OCI-LY7 (cell line): ENCODE measurements at regions not wholly inside any gene's neighbourhood (a gene's known extent, or its start where the extent isn't known, plus 50 kb on each side); places are given as distances from the start of the nearest gene placed in this dataset.

Source experiments
- BruUV-seq: library from RNA; stranded (reverse); fragments of 400-500 nt; replicated peaks from 2 replicates; lab custom pipeline; 2021; lab: Mats Ljungman, UMichigan
- CTCF ChIA-PET: fragments of 300-600 bp; sonication (Branson Sonifier 250); formaldehyde crosslinking; loops from one replicate; lab custom pipeline; 2022; ENCODE audit warnings: antibody characterized with exemption; ENCODE audit not compliant: unreplicated experiment; lab: Charles Lee
- POLR2A ChIA-PET: fragments of 300-600 bp; sonication (Branson Sonifier 250); formaldehyde crosslinking; loops from one replicate; lab custom pipeline; 2022; ENCODE audit warnings: antibody characterized with exemption; lab: Charles Lee
- DNase-seq: peaks from one replicate; pipeline ENCODE4 v3.0.0-alpha.2; 2015; ENCODE audit warnings: low spot score
- H2AFZ ChIP-seq: fragments of 200-600 bp; sonication (generic), shearing (Covaris generic); 2 replicates; pipeline ENCODE4 v1.6.1; 2014; ENCODE audit warnings: mild to moderate bottlenecking, antibody characterized with exemption, low read length, moderate library complexity
- H3K27ac ChIP-seq: fragments of 200-600 bp; sonication (generic); 2 replicates; pipeline ENCODE4 v1.5.1; 2014; ENCODE audit warnings: mixed run types, low read depth, mild to moderate bottlenecking, moderate library complexity, low read length, inconsistent platforms; ENCODE audit not compliant: poor library complexity, severe bottlenecking
- H3K36me3 ChIP-seq: fragments of 200-600 bp; sonication (generic); 2 replicates; pipeline ENCODE4 v1.6.1; 2014; ENCODE audit warnings: mild to moderate bottlenecking, antibody characterized with exemption, low read length, moderate library complexity, mixed read lengths; ENCODE audit not compliant: insufficient read depth
- H3K4me1 ChIP-seq: fragments of 200-600 bp; sonication (generic); 2 replicates; pipeline ENCODE4 v1.5.1; 2014; ENCODE audit warnings: mild to moderate bottlenecking, low read length; ENCODE audit not compliant: insufficient read depth, poor library complexity, severe bottlenecking
- H3K4me2 ChIP-seq: fragments of 200-600 bp; sonication (generic); 2 replicates; pipeline ENCODE4 v1.6.1; 2014; ENCODE audit warnings: mild to moderate bottlenecking, low read length
- H3K4me3 ChIP-seq: fragments of 200-600 bp; sonication (generic); 2 replicates; pipeline ENCODE4 v1.5.1; 2014; ENCODE audit warnings: mild to moderate bottlenecking, low read depth, low read length; ENCODE audit not compliant: poor library complexity, severe bottlenecking
- H3K79me2 ChIP-seq: fragments of 200-600 bp; sonication (generic); 2 replicates; pipeline ENCODE4 v1.6.1; 2016; ENCODE audit warnings: low read depth, mild to moderate bottlenecking, low read length, moderate library complexity, mixed read lengths; ENCODE audit not compliant: insufficient read depth
- H3K9me2 ChIP-seq: fragments of 200-600 bp; sonication (generic); 2 replicates; pipeline ENCODE4 v1.6.1; 2016; ENCODE audit warnings: mild to moderate bottlenecking, low read length, mixed read lengths; ENCODE audit not compliant: insufficient read depth
- H3K9me3 ChIP-seq: fragments of 200-600 bp; sonication (generic); 2 replicates; pipeline ENCODE4 v1.6.1; 2014; ENCODE audit warnings: mild to moderate bottlenecking, mixed run types, low read length, mixed read lengths
- H4K20me1 ChIP-seq: fragments of 200-600 bp; sonication (generic); 2 replicates; pipeline ENCODE4 v1.6.1; 2014; ENCODE audit warnings: mild to moderate bottlenecking, antibody characterized with exemption, low read length, moderate library complexity, mixed read lengths; ENCODE audit not compliant: insufficient read depth
- CTCF ChIP-seq: fragments of 200-600 bp; sonication (generic); conservative IDR thresholded peaks from 2 replicates; pipeline ENCODE4 v1.5.1; 2014; ENCODE audit warnings: mild to moderate bottlenecking, antibody characterized with exemption, low read length, moderate library complexity, mixed read lengths
- EZH2phosphoT487 ChIP-seq: fragments of 200-600 bp; sonication (generic); IDR thresholded peaks from 2 replicates; pipeline ENCODE4 v1.6.1; 2018; ENCODE audit warnings: low read depth, borderline replicate concordance, mild to moderate bottlenecking, mixed run types, antibody characterized with exemption, low read length, moderate library complexity, mixed read lengths
- intact Hi-C: fragments of 100-400 bp; cut with micrococcal nuclease; formaldehyde crosslinking; loops from one replicate; pipeline ENCODE4 v1.10.0; 2022; ENCODE audit not compliant: unreplicated experiment

DNA sequence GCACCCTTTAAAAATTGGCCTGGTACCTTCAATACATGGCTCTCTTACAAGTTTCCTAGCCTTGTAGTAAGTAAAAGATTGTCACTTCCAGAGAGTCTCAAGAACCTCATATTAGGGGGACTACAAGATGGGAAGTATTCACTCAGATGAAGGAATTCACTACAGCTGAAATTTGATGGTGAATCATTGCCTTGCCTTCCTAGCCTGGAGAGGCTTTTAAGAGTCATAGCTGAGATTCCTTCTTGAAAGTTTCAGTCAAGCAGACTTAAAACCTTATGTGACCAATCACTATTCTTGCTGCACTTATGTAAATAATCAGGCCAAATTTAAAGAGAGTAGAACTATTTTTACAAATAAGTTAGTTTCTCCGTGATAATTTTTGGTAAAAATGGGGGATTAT, 451.6 kb downstream of the TRHDE start:
- no peak overlapping the region for H3K27ac ChIP-seq
- no peak overlapping the region for H3K4me2 ChIP-seq
- BruUV-seq: no TSS peak
- TF ChIP-seq EZH2phosphoT487 (no peak), CTCF (no peak)
- ChIA-PET CTCF (no interaction called here), POLR2A (no interaction called here)
- H3K4me3 ChIP-seq: no peak overlapping the region
- H3K9me2 ChIP-seq: no peaks in the 10 kb centered on the region
- no peaks in the 10 kb centered on the region for H3K4me1 ChIP-seq
- no peaks in the 10 kb centered on the region for H4K20me1 ChIP-seq
- H3K79me2 ChIP-seq: no peaks in the 10 kb centered on the region
- no peaks in the 10 kb centered on the region for H3K9me3 ChIP-seq
- no peak for DNase-seq
- H3K36me3 ChIP-seq: no peaks in the 10 kb centered on the region
- H2AFZ ChIP-seq: no peak overlapping the region
- intact Hi-C loops: no loop called here

- intact Hi-C loops: no loop called here
- Histone ChIP-seq H3K36me3 (no peaks in the 10 kb centered on the region), H3K4me1 (no peaks in the 10 kb centered on the region), H3K4me3 (no peak overlapping the region), H3K27ac (no peak overlapping the region), H3K79me2 (no peaks in the 10 kb centered on the region), H3K4me2 (no peak overlapping the region), H3K9me3 (no peaks in the 10 kb centered on the region), H2AFZ (no peak overlapping the region), H4K20me1 (no peaks in the 10 kb centered on the region), H3K9me2 (no peaks in the 10 kb centered on the region)
- POLR2A ChIA-PET: no interaction called here
- no peak for DNase-seq
- TF ChIP-seq CTCF: no peak
- TF ChIP-seq EZH2phosphoT487: no peak
- CTCF ChIA-PET: no interaction called here
- no TSS peak for BruUV-seq
Observed at GRCh38 chr12:72729451-72730010, 457.4 kb downstream of the TRHDE start.

- no peak overlapping the region for H2AFZ ChIP-seq
- H4K20me1 ChIP-seq: no peaks in the 10 kb centered on the region
- ChIA-PET CTCF (no interaction called here), POLR2A (no interaction called here)
- DNase-seq: no peak
- no peaks in the 10 kb centered on the region for H3K79me2 ChIP-seq
- BruUV-seq: no TSS peak
- TF ChIP-seq EZH2phosphoT487 (no peak), CTCF (no peak)
- H3K4me2 ChIP-seq: no peak overlapping the region
- intact Hi-C loops: no loop called here
- no peaks in the 10 kb centered on the region for H3K9me3 ChIP-seq
- no peaks in the 10 kb centered on the region for H3K36me3 ChIP-seq
- no peaks in the 10 kb centered on the region for H3K4me1 ChIP-seq
- no peak overlapping the region for H3K27ac ChIP-seq
- no peaks in the 10 kb centered on the region for H3K9me2 ChIP-seq
- H3K4me3 ChIP-seq: no peak overlapping the region
Observed at GRCh38 chr12:72734581-72734980, 462.4 kb downstream of the TRHDE start.
